GM23338 (cell line): ENCODE measurements at regions not wholly inside any gene's neighbourhood (a gene's known extent, or its start where the extent isn't known, plus 50 kb on each side); places are given as distances from the start of the nearest gene placed in this dataset.

Source experiments
- ATAC-seq: fragments of 200-7000 bp; cut with Tn5 transposase; 3 replicates; pipeline ENCODE4 v1.9.1; 2020
- DNase-seq: peaks from one replicate; pipeline ENCODE4 v3.0.0-alpha.2; 2015; ENCODE audit warnings: low spot score
- H2AFZ ChIP-seq: fragments of 200-600 bp; sonication (generic); 2 replicates; pipeline ENCODE4 v1.8.0; 2016; ENCODE audit warnings: antibody characterized with exemption, mild to moderate bottlenecking, moderate library complexity
- H3F3A ChIP-seq: fragments of 200-600 bp; sonication (generic); replicated peaks from 2 replicates; pipeline ENCODE4 v1.8.0; 2017; ENCODE audit warnings: antibody characterized with exemption, mixed run types, low read depth
- H3K27ac ChIP-seq: fragments of 200-600 bp; sonication (generic); 2 replicates; pipeline ENCODE4 v1.6.1; 2016; ENCODE audit warnings: low read depth
- H3K27me3 ChIP-seq: fragments of 200-600 bp; sonication (generic); 2 replicates; pipeline ENCODE4 v1.8.0; 2016; ENCODE audit warnings: mild to moderate bottlenecking, mixed run types, moderate library complexity; ENCODE audit not compliant: insufficient read depth
- H3K36me3 ChIP-seq: fragments of 200-600 bp; sonication (generic); 2 replicates; pipeline ENCODE4 v1.8.0; 2016; ENCODE audit warnings: mild to moderate bottlenecking; ENCODE audit not compliant: insufficient read depth
- H3K4me1 ChIP-seq: fragments of 200-600 bp; sonication (generic); 2 replicates; pipeline ENCODE4 v1.8.0; 2016; ENCODE audit warnings: mild to moderate bottlenecking, moderate library complexity; ENCODE audit not compliant: insufficient read depth
- H3K4me2 ChIP-seq: fragments of 200-600 bp; sonication (generic); 2 replicates; pipeline ENCODE4 v1.7.1; 2017; ENCODE audit warnings: mixed run types
- H3K4me3 ChIP-seq: fragments of 200-600 bp; sonication (generic); 2 replicates; pipeline ENCODE4 v1.6.1; 2016; ENCODE audit warnings: mixed run types
- H3K79me2 ChIP-seq: fragments of 200-600 bp; sonication (generic); replicated peaks from 2 replicates; pipeline ENCODE4 v1.8.0; 2017; ENCODE audit warnings: mild to moderate bottlenecking; ENCODE audit not compliant: insufficient read depth
- H3K9me2 ChIP-seq: fragments of 200-600 bp; sonication (generic); 2 replicates; pipeline ENCODE4 v1.8.0; 2017; ENCODE audit not compliant: insufficient read depth
- H4K20me1 ChIP-seq: fragments of 200-600 bp; sonication (generic); replicated peaks from 2 replicates; pipeline ENCODE4 v1.8.0; 2017; ENCODE audit warnings: mild to moderate bottlenecking; ENCODE audit not compliant: insufficient read depth
- H3K27ac Mint-ChIP-seq: 2 replicates; pipeline ENCODE4 v1.8.0; 2020; ENCODE audit warnings: inconsistent platforms, mild to moderate bottlenecking, moderate library complexity, mixed read lengths
- H3K27me3 Mint-ChIP-seq: 3 replicates; pipeline ENCODE4 v1.8.0; 2022; ENCODE audit warnings: low read depth, mild to moderate bottlenecking, moderate library complexity, mixed read lengths, inconsistent platforms; ENCODE audit not compliant: insufficient read depth, poor library complexity
- H3K36me3 Mint-ChIP-seq: 3 replicates; pipeline ENCODE4 v1.8.0; 2021; ENCODE audit warnings: low read depth, mild to moderate bottlenecking, inconsistent platforms, moderate library complexity, mixed read lengths
- H3K4me1 Mint-ChIP-seq: 3 replicates; pipeline ENCODE4 v1.8.0; 2020; ENCODE audit warnings: mild to moderate bottlenecking, inconsistent platforms, mixed read lengths
- H3K4me3 Mint-ChIP-seq: 3 replicates; pipeline ENCODE4 v1.8.0; 2021; ENCODE audit warnings: moderate library complexity, mild to moderate bottlenecking, inconsistent platforms, mixed read lengths
- H3K9me3 Mint-ChIP-seq: 3 replicates; pipeline ENCODE4 v1.8.0; 2020; ENCODE audit warnings: moderate library complexity, mild to moderate bottlenecking, inconsistent platforms, mixed read lengths
- CREB1 ChIP-seq: fragments of 250-450 bp; sonication (Bioruptor Pico); IDR thresholded peaks from 2 replicates; pipeline ENCODE4 v1.5.0; 2020; ENCODE audit warnings: low read depth, mild to moderate bottlenecking, moderate library complexity
- CTCF ChIP-seq, 2 experiments: fragments of 200-600 bp in 1 of 2; sonication (generic) in 1 of 2; conservative IDR thresholded peaks; 2 replicates each; pipeline versions ENCODE4 v1.5.1 to v1.6.1; 2016 to 2017; ENCODE audit warnings: antibody characterized with exemption in 2 of 2, low read depth in 2 of 2, mild to moderate bottlenecking in 2 of 2, moderate library complexity in 1 of 2
- ETS1 ChIP-seq: IDR thresholded peaks from 2 replicates; pipeline ENCODE4 v1.6.1; 2016; ENCODE audit warnings: antibody characterized with exemption
- EZH2 ChIP-seq: fragments of 200-600 bp; sonication (generic); IDR thresholded peaks from one replicate; pipeline ENCODE4 v1.8.0; 2017; ENCODE audit warnings: antibody characterized with exemption, mild to moderate bottlenecking, low read depth; ENCODE audit not compliant: unreplicated experiment
- EZH2phosphoT487 ChIP-seq: fragments of 200-600 bp; sonication (generic); IDR thresholded peaks from one replicate; pipeline ENCODE4 v1.8.1; 2018; ENCODE audit warnings: antibody characterized with exemption; ENCODE audit not compliant: unreplicated experiment
- JUNB ChIP-seq: IDR thresholded peaks from one replicate; pipeline ENCODE4 v1.6.1; 2016; ENCODE audit warnings: antibody characterized with exemption; ENCODE audit not compliant: unreplicated experiment
- NANOG ChIP-seq: IDR thresholded peaks from 2 replicates; pipeline ENCODE4 v1.6.1; 2016; ENCODE audit warnings: antibody characterized with exemption, borderline replicate concordance
- POLR2AphosphoS5 ChIP-seq: IDR thresholded peaks from 2 replicates; pipeline ENCODE4 v1.6.1; 2016; ENCODE audit warnings: antibody characterized with exemption, low read depth
- REST ChIP-seq: IDR thresholded peaks from one replicate; pipeline ENCODE4 v1.6.1; 2018; ENCODE audit warnings: antibody characterized with exemption; ENCODE audit not compliant: unreplicated experiment
- STAT1 ChIP-seq: IDR thresholded peaks from one replicate; pipeline ENCODE4 v1.6.1; 2016; ENCODE audit warnings: antibody characterized with exemption; ENCODE audit not compliant: unreplicated experiment
- ZNF114 ChIP-seq: fragments of 250-450 bp; sonication (Bioruptor Pico); IDR thresholded peaks from 2 replicates; pipeline ENCODE4 v1.5.0; 2020; ENCODE audit warnings: mild to moderate bottlenecking, moderate library complexity
- ZNF331 ChIP-seq: fragments of 250-450 bp; sonication (Bioruptor Pico); IDR thresholded peaks from 2 replicates; pipeline ENCODE4 v1.5.0; 2020; ENCODE audit warnings: low read depth, mild to moderate bottlenecking, moderate library complexity
- ZNF462 ChIP-seq: fragments of 250-450 bp; sonication (Bioruptor Pico); IDR thresholded peaks from 2 replicates; pipeline ENCODE4 v1.5.0; 2020; ENCODE audit warnings: mild to moderate bottlenecking, moderate library complexity

GRCh38 chr4:129335818-129336217 lies 239.9 kb downstream of the C4orf33 start:
- Histone ChIP-seq H3K4me1 (peaks cover 13% of the 10 kb centered on the region; the same call in 1 of the 2 replicates), H3K4me2 (0 out of 2 replicates have a peak overlapping the region, but pooled peaks have one; percentile 2), H2AFZ (peak overlapping the region; percentile 92), H4K20me1 (no peaks in the 10 kb centered on the region), H3K4me3 (no peak overlapping the region), H3K79me2 (no peaks in the 10 kb centered on the region), H3K27ac (no peak overlapping the region), H3K9me2 (no peaks in the 10 kb centered on the region), H3F3A (no peaks in the 10 kb centered on the region), H3K36me3 (no peaks in the 10 kb centered on the region), H3K27me3 (no peaks in the 10 kb centered on the region)
- no peak for ATAC-seq
- H3K9me3 Mint-ChIP-seq: no peaks in the 10 kb centered on the region; the same call in 2 of the 3 replicates
- peaks cover 2% of the 10 kb centered on the region; the same call in 1 of the 3 replicates for H3K36me3 Mint-ChIP-seq
- H3K27me3 Mint-ChIP-seq: peaks cover 3% of the 10 kb centered on the region
- DNase-seq: no peak
- H3K27ac Mint-ChIP-seq: no peak overlapping the region
- TF ChIP-seq CTCF (conservative IDR thresholded peaks at IDR 0.05; ENCODE audit: low read depth in 2 of 2) (no peak), EZH2phosphoT487 (no peak), EZH2 (no peak), ZNF331 (CRISPR knock-in tag) (no peak), JUNB (no peak), REST (no peak), ZNF114 (no peak), NANOG (no peak), CREB1 (no peak), ZNF462 (no peak), ETS1 (no peak), STAT1 (no peak), POLR2AphosphoS5 (no peak)
- H3K4me1 Mint-ChIP-seq: peaks cover 10% of the 10 kb centered on the region
- no peak overlapping the region for H3K4me3 Mint-ChIP-seq
